HEK293T (cell line): ENCODE measurements at regions not wholly inside any gene's neighbourhood (a gene's known extent, or its start where the extent isn't known, plus 50 kb on each side); places are given as distances from the start of the nearest gene placed in this dataset.

Experiments used
- CTCF ChIA-PET: fragments of 350-600 bp; formaldehyde crosslinking; extraction: SDS; loops from one replicate; lab custom pipeline; 2021; ENCODE audit warnings: antibody characterized with exemption, inconsistent platforms; lab: Yijun Ruan, JAX
- POLR2A ChIA-PET: fragments of 350-600 bp; formaldehyde crosslinking; extraction: SDS; loops from one replicate; lab custom pipeline; 2020; ENCODE audit warnings: antibody characterized with exemption, inconsistent platforms; lab: Yijun Ruan, JAX
- DNase-seq: peaks from one replicate; pipeline ENCODE4 v3.0.0; 2012; ENCODE audit warnings: mixed read lengths; ENCODE audit errors: extremely low spot score
- ARNT ChIP-seq: fragments of 450-650 bp; IDR thresholded peaks from 2 replicates; pipeline ENCODE4 v1.6.1; 2017; ENCODE audit warnings: mild to moderate bottlenecking
- BHLHE40 ChIP-seq: fragments of 450-650 bp; IDR thresholded peaks from 2 replicates; pipeline ENCODE4 v1.6.1; 2016; ENCODE audit warnings: mild to moderate bottlenecking, moderate library complexity, borderline replicate concordance
- CTBP1 ChIP-seq: fragments of 450-650 bp; IDR thresholded peaks from 2 replicates; pipeline ENCODE4 v1.6.1; 2016; ENCODE audit warnings: borderline replicate concordance
- ELF4 ChIP-seq: fragments of 450-650 bp; IDR thresholded peaks from 2 replicates; pipeline ENCODE4 v1.6.1; 2017; ENCODE audit warnings: antibody characterized with exemption
- FOXA1 ChIP-seq: fragments of 450-650 bp; IDR thresholded peaks from 2 replicates; pipeline ENCODE4 v1.6.1; 2016; ENCODE audit warnings: mild to moderate bottlenecking
- FOXK2 ChIP-seq: fragments of 450-650 bp; IDR thresholded peaks from 2 replicates; pipeline ENCODE4 v1.6.1; 2016; ENCODE audit warnings: mild to moderate bottlenecking
- FOXM1 ChIP-seq: fragments of 450-650 bp; IDR thresholded peaks from 2 replicates; pipeline ENCODE4 v1.6.1; 2017; ENCODE audit warnings: mild to moderate bottlenecking, borderline replicate concordance
- HDGF ChIP-seq: fragments of 450-650 bp; IDR thresholded peaks from 2 replicates; pipeline ENCODE4 v1.6.1; 2017; ENCODE audit warnings: antibody characterized with exemption, borderline replicate concordance
- L3MBTL2 ChIP-seq: fragments of 450-650 bp; conservative IDR thresholded peaks from 2 replicates; pipeline ENCODE4 v1.6.1; 2016; ENCODE audit warnings: mild to moderate bottlenecking
- LEF1 ChIP-seq: fragments of 450-650 bp; IDR thresholded peaks from 2 replicates; pipeline ENCODE4 v1.6.1; 2017; ENCODE audit warnings: mild to moderate bottlenecking, borderline replicate concordance
- NFRKB ChIP-seq: fragments of 450-650 bp; IDR thresholded peaks from 2 replicates; pipeline ENCODE4 v1.6.1; 2016; ENCODE audit warnings: mild to moderate bottlenecking, moderate library complexity
- PKNOX1 ChIP-seq: fragments of 450-650 bp; IDR thresholded peaks from 2 replicates; pipeline ENCODE4 v1.6.1; 2016
- SP1 ChIP-seq: fragments of 450-650 bp; IDR thresholded peaks from 2 replicates; pipeline ENCODE4 v1.6.1; 2017
- SUZ12 ChIP-seq: fragments of 450-650 bp; IDR thresholded peaks from 2 replicates; pipeline ENCODE4 v1.6.1; 2016; ENCODE audit warnings: mild to moderate bottlenecking
- TARDBP ChIP-seq: fragments of 450-650 bp; IDR thresholded peaks from 2 replicates; pipeline ENCODE4 v1.6.1; 2016
- ZNF384 ChIP-seq: fragments of 450-650 bp; IDR thresholded peaks from 2 replicates; pipeline ENCODE4 v1.6.1; 2016

DNA sequence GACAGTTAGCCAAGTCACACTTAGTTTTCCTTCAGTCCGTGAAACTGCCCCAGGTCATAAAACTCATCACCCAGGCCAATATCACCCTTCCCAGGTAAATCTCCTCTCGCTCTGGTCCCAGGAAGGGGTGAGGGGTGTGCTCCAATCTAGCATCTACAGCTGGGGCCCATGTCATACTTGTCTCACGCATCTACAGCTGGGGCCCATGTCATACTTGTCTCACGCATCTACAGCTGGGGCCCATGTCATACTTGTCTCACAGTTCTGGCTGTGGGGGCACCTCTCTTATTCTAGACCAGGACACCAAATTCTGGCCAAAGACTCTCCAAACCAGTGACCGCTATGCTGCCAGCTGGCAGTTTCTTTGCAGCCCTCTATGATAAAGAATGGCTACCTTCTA lies 123.3 kb upstream of the DLGAP1 start:
- CTCF ChIA-PET: no interaction called here
- no peak for DNase-seq
- TF ChIP-seq SUZ12 (no peak), FOXM1 (no peak), ARNT (no peak), ZNF384 (no peak), FOXA1 (no peak), FOXK2 (no peak), NFRKB (no peak), SP1 (no peak), BHLHE40 (no peak), CTBP1 (no peak)
- POLR2A ChIA-PET: no interaction called here

GRCh38 chr18:4573735-4574134 lies 118.6 kb upstream of the DLGAP1 start:
- CTCF ChIA-PET: no interaction called here
- POLR2A ChIA-PET: no interaction called here
- no peak for DNase-seq
- no peak for TF ChIP-seq ELF4
- TF ChIP-seq TARDBP: no peak
- no peak for TF ChIP-seq SUZ12
- TF ChIP-seq LEF1: no peak
- TF ChIP-seq L3MBTL2: no peak
- TF ChIP-seq ZNF384: no peak
- no peak for TF ChIP-seq BHLHE40
- TF ChIP-seq FOXK2: no peak
- TF ChIP-seq NFRKB: no peak

DNA sequence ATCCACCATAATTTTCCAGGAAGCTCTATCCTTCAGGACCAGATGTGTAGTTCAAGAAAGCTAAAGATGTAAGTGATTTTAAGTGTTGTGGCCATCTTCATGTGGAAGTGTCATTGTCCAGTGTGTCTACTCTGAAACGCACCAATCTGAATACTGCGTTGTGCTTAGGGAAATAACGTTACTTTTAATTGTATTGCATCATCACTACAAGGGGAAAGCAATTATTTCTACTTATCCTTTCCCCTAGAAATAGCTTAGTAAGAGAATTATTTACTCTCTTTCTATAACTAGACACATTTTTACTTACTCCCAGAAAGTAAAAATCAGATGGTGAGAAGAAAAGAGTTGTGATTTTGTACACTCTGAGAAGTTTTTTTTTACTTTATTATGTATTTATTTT lies 102.4 kb upstream of the DLGAP1 start:
- DNase-seq: no peak
- TF ChIP-seq PKNOX1: no peak
- TF ChIP-seq LEF1: no peak
- TF ChIP-seq FOXM1: no peak
- no peak for TF ChIP-seq SP1
- TF ChIP-seq SUZ12: no peak
- no peak for TF ChIP-seq FOXA1
- TF ChIP-seq HDGF: no peak
- TF ChIP-seq BHLHE40: no peak
- ChIA-PET CTCF (no interaction called here), POLR2A (no interaction called here)

GRCh38 chr18:4551001-4551360 lies 95.9 kb upstream of the DLGAP1 start:
- POLR2A ChIA-PET: no interaction called here
- CTCF ChIA-PET: no interaction called here
- TF ChIP-seq ELF4: no peak
- no peak for TF ChIP-seq CTBP1
- no peak for TF ChIP-seq SUZ12
- TF ChIP-seq LEF1: no peak
- TF ChIP-seq ARNT: no peak
- TF ChIP-seq TARDBP: no peak
- TF ChIP-seq HDGF: no peak
- TF ChIP-seq BHLHE40: no peak
- TF ChIP-seq NFRKB: no peak
- TF ChIP-seq ZNF384: no peak
- TF ChIP-seq FOXM1: no peak
- TF ChIP-seq L3MBTL2: no peak
- TF ChIP-seq FOXA1: no peak
- no peak for DNase-seq

GRCh38 chr18:4549164-4549872 lies 94.2 kb upstream of the DLGAP1 start:
- TF ChIP-seq FOXM1 (no peak), ELF4 (no peak), PKNOX1 (no peak), HDGF (no peak), LEF1 (no peak), ZNF384 (no peak), FOXA1 (no peak), BHLHE40 (no peak), L3MBTL2 (no peak), SUZ12 (no peak), ARNT (no peak), SP1 (no peak), TARDBP (no peak)
- ChIA-PET CTCF (no interaction called here), POLR2A (no interaction called here)
- DNase-seq: no peak

GRCh38 chr18:4547126-4547525 lies 92.0 kb upstream of the DLGAP1 start:
- no peak for TF ChIP-seq FOXK2
- no peak for TF ChIP-seq ELF4
- TF ChIP-seq FOXA1: no peak
- no peak for TF ChIP-seq CTBP1
- TF ChIP-seq SP1: no peak
- no peak for TF ChIP-seq ARNT
- no peak for TF ChIP-seq NFRKB
- TF ChIP-seq ZNF384: no peak
- no peak for TF ChIP-seq SUZ12
- no peak for TF ChIP-seq L3MBTL2
- TF ChIP-seq HDGF: no peak
- TF ChIP-seq TARDBP: no peak
- TF ChIP-seq PKNOX1: no peak
- DNase-seq: no peak
- ChIA-PET CTCF (no interaction called here), POLR2A (no interaction called here)
